GM12892 (cell line): ENCODE measurements at regions not wholly inside any gene's neighbourhood (a gene's known extent, or its start where the extent isn't known, plus 50 kb on each side); places are given as distances from the start of the nearest gene placed in this dataset.

Experiments used
- DNase-seq: peaks from one replicate; pipeline ENCODE4 v3.0.0; 2011; ENCODE audit not compliant: insufficient read length
- FAIRE-seq: peaks from 2 replicates; lab custom pipeline; 2011; peaks lifted over from hg19 to GRCh38; lab: Jason Lieb, UNC
- POLR2A ChIP-seq: IDR thresholded peaks from 2 replicates; pipeline ENCODE4 v1.6.1; 2011; ENCODE audit warnings: low read depth, low read length, control low read depth
- POLR2AphosphoS5 ChIP-seq: IDR thresholded peaks from 2 replicates; pipeline ENCODE4 v1.6.1; 2011; ENCODE audit warnings: low read depth, low read length, control low read depth
- TAF1 ChIP-seq: IDR thresholded peaks from 2 replicates; pipeline ENCODE4 v1.6.1; 2011; ENCODE audit warnings: low read depth, mild to moderate bottlenecking, control low read depth, low read length, borderline replicate concordance

DNA sequence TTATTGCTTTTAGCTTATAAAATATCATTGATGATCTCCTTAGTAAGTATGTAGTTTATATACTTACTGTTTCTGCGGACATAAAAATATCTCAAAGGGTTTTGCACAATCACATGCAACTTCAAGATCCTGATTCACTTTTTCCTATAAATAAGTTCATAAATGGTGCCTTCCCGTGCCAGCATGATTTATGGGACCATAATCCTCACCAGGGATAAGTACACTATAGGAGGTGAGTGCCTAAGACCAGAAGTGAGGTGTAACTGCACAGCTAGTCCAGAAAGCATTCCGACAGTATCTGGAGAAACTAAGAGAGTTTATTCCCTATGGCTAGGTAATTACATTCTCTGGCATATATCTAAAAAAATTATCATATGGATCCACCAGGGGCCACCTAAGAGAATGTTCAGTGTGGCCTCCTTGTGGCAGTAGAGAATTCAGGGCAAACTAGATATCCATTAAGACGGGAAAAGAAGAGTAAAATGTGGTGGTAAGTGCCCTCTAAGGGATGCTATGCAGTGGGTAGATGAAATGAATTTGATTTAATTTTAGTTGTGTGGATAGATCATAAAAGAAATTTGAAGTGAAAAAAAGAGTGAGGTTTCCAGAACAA, 402.5 kb upstream of the SLC24A2 start:
- DNase-seq (no peak), FAIRE-seq (no peak)
- TF ChIP-seq POLR2A (no peak), POLR2AphosphoS5 (no peak), TAF1 (no peak)

- TF ChIP-seq POLR2AphosphoS5 (no peak), POLR2A (no peak), TAF1 (no peak)
- no peak for FAIRE-seq
- no peak for DNase-seq
These were observed 401.0 kb upstream of the SLC24A2 start for GRCh38 chr9:20189871-20190270.

GRCh38 chr9:20188616-20189369, 400.0 kb upstream of the SLC24A2 start:
- DNase-seq (no peak), FAIRE-seq (no peak)
- TF ChIP-seq POLR2A (no peak), TAF1 (no peak), POLR2AphosphoS5 (no peak)

DNA sequence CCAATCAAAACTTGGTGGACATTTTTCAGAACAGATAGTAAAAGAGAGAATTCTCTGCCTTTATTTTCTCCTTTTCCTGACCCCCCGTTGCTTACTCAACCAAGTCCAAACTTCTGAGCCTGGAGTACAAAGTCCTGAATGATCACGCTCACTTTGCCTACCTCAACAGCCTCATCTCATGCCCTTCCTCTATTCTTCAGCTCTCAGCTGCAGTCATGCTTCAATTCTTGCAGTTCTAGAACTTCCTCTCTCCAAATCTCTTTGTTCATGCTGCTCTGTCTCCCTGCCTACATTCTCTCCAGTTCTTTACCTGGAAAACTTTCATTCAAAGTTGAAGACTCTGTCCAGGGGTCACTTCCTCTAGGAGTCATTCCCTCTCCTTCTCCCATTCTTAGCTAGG, 398.5 kb upstream of the SLC24A2 start:
- TF ChIP-seq TAF1, result no peak
- no peak for TF ChIP-seq POLR2A
- no peak for TF ChIP-seq POLR2AphosphoS5
- DNase-seq (no peak), FAIRE-seq (no peak)

DNA sequence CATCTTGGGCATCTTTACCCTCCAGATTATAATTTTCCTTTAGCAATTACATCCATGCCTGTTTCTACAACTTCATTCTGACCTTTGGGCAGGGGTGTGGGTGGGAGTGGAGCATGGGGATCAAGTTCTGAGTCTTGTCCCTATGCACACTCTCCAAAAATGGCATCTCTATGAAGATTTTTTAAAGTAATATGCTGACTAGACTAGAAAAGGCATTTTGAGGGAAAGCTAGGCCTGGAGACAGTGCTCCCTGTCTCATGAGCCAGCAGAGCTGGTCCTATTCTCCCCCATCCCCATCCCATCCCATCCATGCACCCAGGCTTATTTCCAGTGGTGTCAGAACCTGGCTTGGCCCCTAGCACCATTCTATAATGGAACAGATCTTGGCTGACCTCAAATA, 398.0 kb upstream of the SLC24A2 start:
- TF ChIP-seq POLR2AphosphoS5 (no peak), TAF1 (no peak), POLR2A (no peak)
- FAIRE-seq (no peak), DNase-seq (no peak)

DNA sequence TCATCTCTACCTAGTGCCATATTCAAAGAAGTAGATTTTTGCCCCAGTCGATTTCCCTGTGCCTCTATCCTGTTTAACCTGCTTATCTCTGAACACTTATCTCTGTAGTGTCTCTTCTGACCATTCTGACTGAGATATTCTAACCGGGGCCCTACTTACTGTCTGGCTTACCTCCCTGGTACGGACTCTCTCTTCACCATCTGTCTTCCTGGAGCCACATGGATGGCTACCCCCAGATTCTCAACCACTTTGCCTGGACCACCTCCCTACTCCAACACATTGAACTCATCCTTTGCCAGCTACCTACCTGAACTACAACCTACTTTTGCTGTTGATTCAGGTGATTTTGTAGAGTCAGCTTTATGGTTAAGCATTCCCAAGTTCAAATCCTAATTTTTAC, 397.4 kb upstream of the SLC24A2 start:
- no peak for TF ChIP-seq POLR2A
- TF ChIP-seq TAF1, result no peak
- TF ChIP-seq POLR2AphosphoS5, result no peak
- FAIRE-seq, result no peak
- no peak for DNase-seq

GRCh38 chr9:20184541-20184940, 395.7 kb upstream of the SLC24A2 start:
- TF ChIP-seq TAF1 (no peak), POLR2AphosphoS5 (no peak), POLR2A (no peak)
- FAIRE-seq (no peak), DNase-seq (no peak)

DNA sequence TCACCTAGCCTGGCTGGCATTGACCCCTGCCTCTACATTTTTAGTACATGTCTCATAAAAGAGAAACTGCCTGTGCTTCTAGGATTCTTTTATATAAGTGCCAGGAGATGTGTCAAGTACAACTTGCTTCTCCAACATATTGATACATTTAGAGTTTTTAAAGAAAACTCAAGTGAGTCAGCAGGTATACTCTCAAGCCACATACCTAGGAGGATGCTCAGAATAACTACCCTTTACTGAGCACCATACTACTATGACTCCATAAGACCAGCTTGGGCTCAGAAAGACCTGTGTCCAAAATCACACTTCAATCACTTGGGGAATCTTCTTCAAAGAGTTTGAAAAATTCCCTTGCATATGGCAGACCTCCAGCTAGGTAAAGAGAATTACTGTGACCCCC, 389.8 kb upstream of the SLC24A2 start:
- no peak for DNase-seq
- TF ChIP-seq TAF1 (no peak), POLR2A (no peak), POLR2AphosphoS5 (no peak)
- no peak for FAIRE-seq

DNA sequence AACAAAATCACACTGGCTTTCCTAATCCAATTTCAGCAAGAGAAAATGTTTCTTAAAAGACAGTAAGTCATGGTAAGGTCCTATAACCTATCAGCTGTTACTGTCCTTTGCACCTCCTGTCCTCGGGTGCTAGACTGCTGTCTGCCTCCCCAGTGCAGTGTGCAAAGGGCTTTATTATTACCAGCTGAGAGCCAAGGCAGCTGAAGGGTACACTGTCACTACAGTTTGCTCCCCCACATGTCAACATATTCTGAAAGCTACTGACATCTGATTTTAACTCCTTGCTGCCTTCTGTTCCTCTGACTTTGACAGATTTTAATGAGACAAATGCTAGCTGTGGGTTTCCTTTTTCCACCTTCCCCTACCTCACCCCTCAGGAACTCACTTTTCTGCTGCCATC, 389.4 kb upstream of the SLC24A2 start:
- FAIRE-seq (no peak), DNase-seq (no peak)
- TF ChIP-seq POLR2AphosphoS5 (no peak), TAF1 (no peak), POLR2A (no peak)

DNA sequence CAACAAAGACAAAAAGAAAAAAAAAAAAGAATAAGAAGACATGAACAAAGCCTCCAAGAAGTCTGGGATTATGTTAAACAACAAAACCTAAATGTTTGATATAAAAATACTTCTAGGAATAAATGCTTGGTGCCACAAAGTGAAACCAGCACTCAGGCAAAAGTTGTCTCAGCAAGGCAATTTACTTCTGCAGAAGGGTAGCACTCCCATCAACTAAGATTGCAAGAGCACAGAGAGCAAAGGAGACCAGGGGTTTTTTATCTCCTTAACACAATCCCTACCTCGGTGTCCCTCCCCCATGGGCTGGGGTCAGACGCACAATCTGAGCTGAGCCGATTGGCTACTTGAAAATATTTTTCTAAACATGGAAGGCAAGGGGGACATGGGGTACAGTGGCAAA, 381.3 kb upstream of the SLC24A2 start:
- FAIRE-seq, result no peak

GRCh38 chr9:20152151-20152725, 363.4 kb upstream of the SLC24A2 start:
- no peak for TF ChIP-seq POLR2AphosphoS5
- no peak for TF ChIP-seq POLR2A
- no peak for TF ChIP-seq TAF1
- FAIRE-seq, result no peak
- no peak for DNase-seq

More for the DNA sequence above, 381.3 kb upstream of the SLC24A2 start:
- TF ChIP-seq POLR2AphosphoS5 (no peak), POLR2A (no peak), TAF1 (no peak)
- DNase-seq, result no peak
